T-helper 1 cell treated with Interleukin-12 subunit alpha and Interleukin-12 subunit beta and Interleukin-4 antibody, amounts not matched to agents 30 μg/mL and 1 μg/mL, for 36 hours (primary cell): ENCODE measurements at regions not wholly inside any gene's neighbourhood (a gene's known extent, or its start where the extent isn't known, plus 50 kb on each side); places are given as distances from the start of the nearest gene placed in this dataset.
"Not testable (repeated sequence)": the region's sequence is repeated elsewhere in the genome, so short reads cannot be mapped to it uniquely, and the experiment has no call there.

Source experiments
- H3K27ac Mint-ChIP-seq: one replicate; pipeline ENCODE4 v1.8.0; 2021; ENCODE audit warnings: mild to moderate bottlenecking, mixed read lengths
- H3K27me3 Mint-ChIP-seq: one replicate; pipeline ENCODE4 v1.8.0; 2021; ENCODE audit warnings: low read depth, mixed read lengths
- H3K36me3 Mint-ChIP-seq: one replicate; pipeline ENCODE4 v1.8.0; 2021; ENCODE audit warnings: low read depth, mixed read lengths
- H3K4me1 Mint-ChIP-seq: one replicate; pipeline ENCODE4 v1.8.0; 2021; ENCODE audit warnings: low read depth, mixed read lengths
- H3K4me3 Mint-ChIP-seq: one replicate; pipeline ENCODE4 v1.8.0; 2021; ENCODE audit warnings: mild to moderate bottlenecking, moderate library complexity, mixed read lengths
- H3K9me3 Mint-ChIP-seq: one replicate; pipeline ENCODE4 v1.8.0; 2021; ENCODE audit warnings: mixed read lengths

- Mint-ChIP-seq H3K4me3 (no peak overlapping the region), H3K27me3 (peaks cover 28% of the 10 kb centered on the region), H3K9me3 (peaks cover 3% of the 10 kb centered on the region), H3K27ac (no peak overlapping the region), H3K36me3 (no peaks in the 10 kb centered on the region), H3K4me1 (peaks cover 4% of the 10 kb centered on the region)
These were observed 80.8 kb upstream of the PHACTR1 start for GRCh38 chr6:12635813-12636212.

GRCh38 chr6:12636336-12636735 lies 80.2 kb upstream of the PHACTR1 start:
- no peak overlapping the region for H3K4me3 Mint-ChIP-seq
- H3K9me3 Mint-ChIP-seq = peaks cover 3% of the 10 kb centered on the region
- peaks cover 28% of the 10 kb centered on the region for H3K27me3 Mint-ChIP-seq
- H3K4me1 Mint-ChIP-seq = peaks cover 4% of the 10 kb centered on the region
- no peak overlapping the region for H3K27ac Mint-ChIP-seq
- H3K36me3 Mint-ChIP-seq = no peaks in the 10 kb centered on the region

GRCh38 chr6:12637960-12638641 lies 78.5 kb upstream of the PHACTR1 start:
- Mint-ChIP-seq H3K36me3 (no peaks in the 10 kb centered on the region), H3K9me3 (peaks cover 10% of the 10 kb centered on the region), H3K4me1 (peaks cover 4% of the 10 kb centered on the region), H3K27ac (no peak overlapping the region), H3K4me3 (no peak overlapping the region), H3K27me3 (peaks cover 22% of the 10 kb centered on the region)

- H3K36me3 Mint-ChIP-seq = no peaks in the 10 kb centered on the region
- peaks cover 4% of the 10 kb centered on the region for H3K4me1 Mint-ChIP-seq
- no peak overlapping the region for H3K4me3 Mint-ChIP-seq
- H3K27me3 Mint-ChIP-seq = peaks cover 12% of the 10 kb centered on the region
- H3K27ac Mint-ChIP-seq = no peak overlapping the region
- H3K9me3 Mint-ChIP-seq = peaks cover 13% of the 10 kb centered on the region
These were observed 76.1 kb upstream of the PHACTR1 start for GRCh38 chr6:12640438-12640837.

DNA sequence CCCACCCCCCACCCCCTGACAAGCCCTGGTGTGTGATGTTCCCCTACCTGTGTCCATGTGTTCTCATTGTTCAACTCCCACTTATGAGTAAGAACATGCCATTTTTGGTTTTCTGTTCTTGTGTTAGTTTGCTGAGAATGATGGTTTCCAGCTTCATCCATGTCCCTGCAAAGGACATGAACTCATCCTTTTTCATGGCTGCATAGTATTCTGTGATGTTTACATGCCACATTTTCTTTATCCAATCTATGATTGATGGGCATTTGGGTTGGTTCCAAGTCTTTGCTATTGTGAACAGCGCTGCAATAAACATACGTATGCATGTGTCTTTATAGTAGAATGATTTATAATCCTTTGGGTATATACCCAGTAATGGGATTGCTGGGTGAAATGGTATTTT lies 74.8 kb upstream of the PHACTR1 start:
- peaks cover 13% of the 10 kb centered on the region for H3K9me3 Mint-ChIP-seq
- H3K27ac Mint-ChIP-seq, H3K4me1 Mint-ChIP-seq, H3K4me3 Mint-ChIP-seq, H3K27me3 Mint-ChIP-seq, H3K36me3 Mint-ChIP-seq: not testable (repeated sequence)

GRCh38 chr6:12645941-12646340 lies 70.6 kb upstream of the PHACTR1 start:
- H3K36me3 Mint-ChIP-seq = no peaks in the 10 kb centered on the region
- no peaks in the 10 kb centered on the region for H3K27me3 Mint-ChIP-seq
- H3K4me3 Mint-ChIP-seq = no peak overlapping the region
- no peak overlapping the region for H3K27ac Mint-ChIP-seq
- no peaks in the 10 kb centered on the region for H3K4me1 Mint-ChIP-seq
- peaks cover 10% of the 10 kb centered on the region for H3K9me3 Mint-ChIP-seq

GRCh38 chr6:12648171-12648570 lies 68.4 kb upstream of the PHACTR1 start:
- H3K4me1 Mint-ChIP-seq = no peaks in the 10 kb centered on the region
- peaks cover 3% of the 10 kb centered on the region for H3K9me3 Mint-ChIP-seq
- no peaks in the 10 kb centered on the region for H3K27me3 Mint-ChIP-seq
- no peak overlapping the region for H3K27ac Mint-ChIP-seq
- H3K36me3 Mint-ChIP-seq = no peaks in the 10 kb centered on the region
- no peak overlapping the region for H3K4me3 Mint-ChIP-seq

GRCh38 chr6:12649325-12649724 lies 67.2 kb upstream of the PHACTR1 start:
- H3K27ac Mint-ChIP-seq = no peak overlapping the region
- no peaks in the 10 kb centered on the region for H3K4me1 Mint-ChIP-seq
- no peak overlapping the region for H3K4me3 Mint-ChIP-seq
- H3K9me3 Mint-ChIP-seq = no peaks in the 10 kb centered on the region
- no peaks in the 10 kb centered on the region for H3K27me3 Mint-ChIP-seq
- H3K36me3 Mint-ChIP-seq = no peaks in the 10 kb centered on the region

- Mint-ChIP-seq H3K36me3 (no peaks in the 10 kb centered on the region), H3K4me3 (no peak overlapping the region), H3K9me3 (no peaks in the 10 kb centered on the region), H3K4me1 (peaks cover 5% of the 10 kb centered on the region), H3K27ac (no peak overlapping the region), H3K27me3 (no peaks in the 10 kb centered on the region)
These were observed 63.1 kb upstream of the PHACTR1 start for GRCh38 chr6:12653486-12653885.

DNA sequence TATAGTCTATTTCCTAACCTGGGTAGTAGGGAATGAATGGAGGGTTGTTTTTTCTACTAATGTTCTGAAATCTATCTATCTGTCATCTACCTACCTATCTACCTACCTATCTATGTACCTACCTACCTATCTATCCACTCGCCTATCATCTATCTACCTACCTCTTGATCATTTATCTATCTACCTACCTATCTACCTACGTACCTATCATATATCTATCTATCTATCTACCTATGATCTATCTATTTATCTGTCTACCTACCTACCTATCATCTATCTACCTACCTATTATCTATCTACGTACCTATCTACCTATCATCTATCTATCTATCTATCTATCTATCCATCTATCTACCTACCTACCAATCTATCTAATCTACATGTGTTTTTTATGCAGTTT lies 62.5 kb upstream of the PHACTR1 start:
- H3K9me3 Mint-ChIP-seq = no peaks in the 10 kb centered on the region
- H3K36me3 Mint-ChIP-seq = no peaks in the 10 kb centered on the region
- H3K27ac Mint-ChIP-seq = no peak overlapping the region
- peaks cover 5% of the 10 kb centered on the region for H3K4me1 Mint-ChIP-seq
- no peak overlapping the region for H3K4me3 Mint-ChIP-seq
- H3K27me3 Mint-ChIP-seq = no peaks in the 10 kb centered on the region

DNA sequence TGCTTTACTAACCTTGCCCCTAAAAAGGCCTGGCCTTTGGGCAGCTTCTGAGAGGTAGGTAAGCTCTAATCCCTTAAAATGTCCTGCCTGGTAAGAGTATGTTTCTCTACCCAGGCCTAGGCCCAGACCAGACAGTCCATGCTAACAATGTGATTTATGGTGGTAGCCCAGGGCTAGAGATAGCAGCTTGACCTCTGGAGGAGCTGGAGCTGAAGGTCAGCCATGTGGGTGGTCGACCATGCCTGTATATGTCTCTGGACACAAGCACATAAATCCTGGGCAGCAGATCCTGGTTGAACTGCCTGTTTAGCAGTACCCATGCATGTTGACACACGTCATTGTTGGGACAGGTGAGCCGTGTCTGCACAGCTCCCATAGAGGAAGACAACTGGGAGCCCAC lies 62.1 kb upstream of the PHACTR1 start:
- H3K36me3 Mint-ChIP-seq = no peaks in the 10 kb centered on the region
- no peaks in the 10 kb centered on the region for H3K27me3 Mint-ChIP-seq
- H3K4me3 Mint-ChIP-seq = no peak overlapping the region
- no peak overlapping the region for H3K27ac Mint-ChIP-seq
- peaks cover 5% of the 10 kb centered on the region for H3K4me1 Mint-ChIP-seq
- no peaks in the 10 kb centered on the region for H3K9me3 Mint-ChIP-seq

DNA sequence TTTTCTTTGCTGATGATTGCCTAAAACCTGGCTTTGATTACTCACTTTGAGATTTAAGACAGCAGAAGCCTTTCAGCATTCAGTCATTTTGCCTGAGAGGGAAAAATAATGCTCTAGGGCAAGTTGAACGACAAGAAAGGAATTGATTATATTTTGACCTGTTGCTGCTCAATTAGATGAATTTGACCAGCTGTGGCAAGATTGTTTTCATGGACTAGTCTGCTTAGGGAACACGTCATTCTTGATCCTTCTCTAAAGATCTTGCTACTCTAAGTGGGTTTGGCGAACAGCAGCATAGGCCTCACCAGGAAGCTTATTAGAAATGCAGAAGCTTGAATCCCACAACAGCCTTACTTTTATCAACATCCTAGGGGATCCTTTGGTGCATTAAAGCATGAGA lies 59.7 kb upstream of the PHACTR1 start:
- H3K27me3 Mint-ChIP-seq = no peaks in the 10 kb centered on the region
- H3K27ac Mint-ChIP-seq = no peak overlapping the region
- H3K4me3 Mint-ChIP-seq = no peak overlapping the region
- peaks cover 5% of the 10 kb centered on the region for H3K4me1 Mint-ChIP-seq
- no peaks in the 10 kb centered on the region for H3K9me3 Mint-ChIP-seq
- H3K36me3 Mint-ChIP-seq = no peaks in the 10 kb centered on the region

DNA sequence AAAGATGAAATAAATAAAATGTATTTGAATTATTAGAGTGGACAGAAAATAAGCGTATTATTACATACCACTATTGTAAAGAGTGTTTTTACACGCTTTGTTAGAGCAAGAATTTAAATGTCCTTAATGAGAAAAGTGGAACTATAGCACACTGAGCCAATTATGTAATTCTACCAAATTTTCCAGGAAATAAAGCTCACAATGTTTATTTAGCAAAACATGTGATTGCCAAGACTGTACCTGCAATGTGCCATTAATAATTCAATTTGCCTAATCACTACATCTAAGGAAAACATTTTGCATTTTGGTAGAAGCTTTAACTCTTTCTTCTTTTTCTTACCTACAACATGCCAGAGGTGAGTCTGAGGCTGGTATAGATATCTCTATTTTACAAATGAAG lies 58.7 kb upstream of the PHACTR1 start:
- H3K9me3 Mint-ChIP-seq = no peaks in the 10 kb centered on the region
- no peaks in the 10 kb centered on the region for H3K36me3 Mint-ChIP-seq
- no peak overlapping the region for H3K4me3 Mint-ChIP-seq
- peaks cover 5% of the 10 kb centered on the region for H3K4me1 Mint-ChIP-seq
- no peak overlapping the region for H3K27ac Mint-ChIP-seq
- no peaks in the 10 kb centered on the region for H3K27me3 Mint-ChIP-seq

DNA sequence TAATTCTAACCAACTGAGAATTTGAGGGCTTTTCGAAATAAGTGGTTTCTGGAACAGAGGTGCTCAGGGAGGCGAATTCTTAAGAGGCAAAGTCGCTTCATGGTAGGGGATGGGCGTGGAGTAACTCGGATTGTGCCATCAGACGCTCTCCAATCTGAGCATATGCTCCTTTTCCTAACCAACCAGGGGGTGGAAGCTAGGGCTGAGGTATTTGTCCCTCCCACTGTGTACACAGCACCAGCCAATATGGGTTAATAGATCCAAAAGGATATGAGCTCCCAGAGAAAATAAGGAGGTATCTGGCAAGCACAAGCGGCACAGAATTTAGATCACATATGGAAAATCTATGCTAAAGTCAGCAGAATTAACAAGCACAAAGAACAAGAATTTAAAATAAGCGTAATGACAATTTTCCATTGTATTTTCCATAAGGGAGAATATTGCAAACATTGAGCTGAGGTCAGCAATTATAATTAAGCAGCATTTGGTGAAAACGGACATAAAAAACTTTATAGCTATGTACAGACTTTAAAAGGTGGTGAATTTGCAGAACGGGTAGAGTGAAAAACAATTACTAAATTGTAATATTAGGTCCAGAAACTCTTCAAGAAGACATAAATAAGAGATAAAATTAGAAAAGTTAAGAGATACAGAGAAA lies 55.0 kb upstream of the PHACTR1 start:
- no peaks in the 10 kb centered on the region for H3K36me3 Mint-ChIP-seq
- H3K4me3 Mint-ChIP-seq = no peak overlapping the region
- H3K4me1 Mint-ChIP-seq = no peaks in the 10 kb centered on the region
- H3K9me3 Mint-ChIP-seq = no peaks in the 10 kb centered on the region
- no peaks in the 10 kb centered on the region for H3K27me3 Mint-ChIP-seq
- no peak overlapping the region for H3K27ac Mint-ChIP-seq
